ENCODE measurements at regions not wholly inside any gene's neighbourhood (a gene's known extent, or its start where the extent isn't known, plus 50 kb on each side); places are given as distances from the start of the nearest gene placed in this dataset.

GRCh38 chr5:7955476-7955875 lies 86.5 kb downstream of the MTRR start:
- Mint-ChIP-seq H3K27ac (no peak overlapping the region), H3K27me3 (peaks cover 3% of the 10 kb centered on the region), H3K36me3 (peaks cover 2% of the 10 kb centered on the region), H3K4me1 (ENCODE audit: low read depth) (no peaks in the 10 kb centered on the region), H3K9me3 (ENCODE audit: low read depth) (no peaks in the 10 kb centered on the region), H3K4me3 (no peak overlapping the region)

GRCh38 chr5:7957329-7957728 lies 88.4 kb downstream of the MTRR start:
- no peaks in the 10 kb centered on the region for H3K4me1 Mint-ChIP-seq (ENCODE audit: low read depth)
- H3K4me3 Mint-ChIP-seq = no peak overlapping the region
- H3K36me3 Mint-ChIP-seq = peaks cover 2% of the 10 kb centered on the region
- H3K9me3 Mint-ChIP-seq (ENCODE audit: low read depth) = no peaks in the 10 kb centered on the region
- H3K27ac Mint-ChIP-seq = no peak overlapping the region
- peaks cover 1% of the 10 kb centered on the region for H3K27me3 Mint-ChIP-seq

GRCh38 chr5:7960142-7960541 lies 91.2 kb downstream of the MTRR start:
- no peaks in the 10 kb centered on the region for H3K9me3 Mint-ChIP-seq (ENCODE audit: low read depth)
- peaks cover 6% of the 10 kb centered on the region for H3K27me3 Mint-ChIP-seq
- no peak overlapping the region for H3K27ac Mint-ChIP-seq
- no peak overlapping the region for H3K4me3 Mint-ChIP-seq
- peaks cover 2% of the 10 kb centered on the region for H3K36me3 Mint-ChIP-seq
- no peaks in the 10 kb centered on the region for H3K4me1 Mint-ChIP-seq (ENCODE audit: low read depth)

GRCh38 chr5:7961540-7961939 lies 92.6 kb downstream of the MTRR start:
- Mint-ChIP-seq H3K36me3 (no peaks in the 10 kb centered on the region), H3K27ac (no peak overlapping the region), H3K4me1 (ENCODE audit: low read depth) (no peaks in the 10 kb centered on the region), H3K9me3 (ENCODE audit: low read depth) (no peaks in the 10 kb centered on the region), H3K4me3 (no peak overlapping the region), H3K27me3 (peaks cover 7% of the 10 kb centered on the region)

GRCh38 chr5:7970816-7971215 lies 101.9 kb downstream of the MTRR start:
- H3K9me3 Mint-ChIP-seq (ENCODE audit: low read depth) = peaks cover 3% of the 10 kb centered on the region
- H3K36me3 Mint-ChIP-seq = no peaks in the 10 kb centered on the region
- H3K27ac Mint-ChIP-seq = no peak overlapping the region
- H3K4me3 Mint-ChIP-seq = no peak overlapping the region
- no peaks in the 10 kb centered on the region for H3K4me1 Mint-ChIP-seq (ENCODE audit: low read depth)
- peaks cover 3% of the 10 kb centered on the region for H3K27me3 Mint-ChIP-seq

- H3K4me1 Mint-ChIP-seq (ENCODE audit: low read depth) = no peaks in the 10 kb centered on the region
- no peak overlapping the region for H3K4me3 Mint-ChIP-seq
- H3K9me3 Mint-ChIP-seq (ENCODE audit: low read depth) = no peaks in the 10 kb centered on the region
- H3K27me3 Mint-ChIP-seq = peaks cover 2% of the 10 kb centered on the region
- H3K36me3 Mint-ChIP-seq = no peaks in the 10 kb centered on the region
- no peak overlapping the region for H3K27ac Mint-ChIP-seq
These were observed 107.7 kb downstream of the MTRR start for GRCh38 chr5:7976411-7977190.

- H3K27ac Mint-ChIP-seq = no peak overlapping the region
- H3K27me3 Mint-ChIP-seq = peaks cover 2% of the 10 kb centered on the region
- no peaks in the 10 kb centered on the region for H3K4me1 Mint-ChIP-seq (ENCODE audit: low read depth)
- H3K9me3 Mint-ChIP-seq (ENCODE audit: low read depth) = no peaks in the 10 kb centered on the region
- no peaks in the 10 kb centered on the region for H3K36me3 Mint-ChIP-seq
- no peak overlapping the region for H3K4me3 Mint-ChIP-seq
These were observed 109.2 kb downstream of the MTRR start for GRCh38 chr5:7978114-7978513.

GRCh38 chr5:7978991-7979390 lies 110.0 kb downstream of the MTRR start:
- H3K4me3 Mint-ChIP-seq = no peak overlapping the region
- no peaks in the 10 kb centered on the region for H3K4me1 Mint-ChIP-seq (ENCODE audit: low read depth)
- peaks cover 2% of the 10 kb centered on the region for H3K27me3 Mint-ChIP-seq
- H3K36me3 Mint-ChIP-seq = no peaks in the 10 kb centered on the region
- H3K9me3 Mint-ChIP-seq (ENCODE audit: low read depth) = no peaks in the 10 kb centered on the region
- no peak overlapping the region for H3K27ac Mint-ChIP-seq

GRCh38 chr5:7980881-7981280 lies 111.9 kb downstream of the MTRR start:
- H3K27ac Mint-ChIP-seq = no peak overlapping the region
- H3K36me3 Mint-ChIP-seq = no peaks in the 10 kb centered on the region
- no peaks in the 10 kb centered on the region for H3K9me3 Mint-ChIP-seq (ENCODE audit: low read depth)
- peaks cover 2% of the 10 kb centered on the region for H3K27me3 Mint-ChIP-seq
- H3K4me3 Mint-ChIP-seq = no peak overlapping the region
- H3K4me1 Mint-ChIP-seq (ENCODE audit: low read depth) = no peaks in the 10 kb centered on the region

- Mint-ChIP-seq H3K4me1 (ENCODE audit: low read depth) (no peaks in the 10 kb centered on the region), H3K4me3 (no peak overlapping the region), H3K36me3 (no peaks in the 10 kb centered on the region), H3K9me3 (ENCODE audit: low read depth) (no peaks in the 10 kb centered on the region), H3K27ac (no peak overlapping the region), H3K27me3 (peaks cover 2% of the 10 kb centered on the region)
These were observed 114.5 kb downstream of the MTRR start for GRCh38 chr5:7983433-7983832.

GRCh38 chr5:7991125-7991821 lies 122.3 kb downstream of the MTRR start:
- no peak overlapping the region for H3K27ac Mint-ChIP-seq
- peaks cover 9% of the 10 kb centered on the region for H3K27me3 Mint-ChIP-seq
- H3K4me3 Mint-ChIP-seq = no peak overlapping the region
- H3K36me3 Mint-ChIP-seq = no peaks in the 10 kb centered on the region
- H3K9me3 Mint-ChIP-seq (ENCODE audit: low read depth) = no peaks in the 10 kb centered on the region
- no peaks in the 10 kb centered on the region for H3K4me1 Mint-ChIP-seq (ENCODE audit: low read depth)

GRCh38 chr5:7995688-7996294 lies 126.8 kb downstream of the MTRR start:
- Mint-ChIP-seq H3K9me3 (ENCODE audit: low read depth) (no peaks in the 10 kb centered on the region), H3K36me3 (no peaks in the 10 kb centered on the region), H3K4me3 (no peak overlapping the region), H3K27me3 (peaks cover 4% of the 10 kb centered on the region), H3K27ac (no peak overlapping the region), H3K4me1 (ENCODE audit: low read depth) (no peaks in the 10 kb centered on the region)

GRCh38 chr5:8005416-8005815 lies 136.5 kb downstream of the MTRR start:
- Mint-ChIP-seq H3K9me3 (ENCODE audit: low read depth) (peaks cover 6% of the 10 kb centered on the region), H3K4me3 (no peak overlapping the region), H3K4me1 (ENCODE audit: low read depth) (no peaks in the 10 kb centered on the region), H3K27me3 (no peaks in the 10 kb centered on the region), H3K27ac (no peak overlapping the region), H3K36me3 (no peaks in the 10 kb centered on the region)

- peaks cover 2% of the 10 kb centered on the region for H3K27me3 Mint-ChIP-seq
- peaks cover 4% of the 10 kb centered on the region for H3K9me3 Mint-ChIP-seq (ENCODE audit: low read depth)
- H3K36me3 Mint-ChIP-seq = no peaks in the 10 kb centered on the region
- no peak overlapping the region for H3K4me3 Mint-ChIP-seq
- no peaks in the 10 kb centered on the region for H3K4me1 Mint-ChIP-seq (ENCODE audit: low read depth)
- no peak overlapping the region for H3K27ac Mint-ChIP-seq
These were observed 143.4 kb downstream of the MTRR start for GRCh38 chr5:8012131-8012977.

All from activated naive CD8-positive, alpha-beta T cell (primary cell).